ENCODE measurements at regions not wholly inside any gene's neighbourhood (a gene's known extent, or its start where the extent isn't known, plus 50 kb on each side); places are given as distances from the start of the nearest gene placed in this dataset.

DNA sequence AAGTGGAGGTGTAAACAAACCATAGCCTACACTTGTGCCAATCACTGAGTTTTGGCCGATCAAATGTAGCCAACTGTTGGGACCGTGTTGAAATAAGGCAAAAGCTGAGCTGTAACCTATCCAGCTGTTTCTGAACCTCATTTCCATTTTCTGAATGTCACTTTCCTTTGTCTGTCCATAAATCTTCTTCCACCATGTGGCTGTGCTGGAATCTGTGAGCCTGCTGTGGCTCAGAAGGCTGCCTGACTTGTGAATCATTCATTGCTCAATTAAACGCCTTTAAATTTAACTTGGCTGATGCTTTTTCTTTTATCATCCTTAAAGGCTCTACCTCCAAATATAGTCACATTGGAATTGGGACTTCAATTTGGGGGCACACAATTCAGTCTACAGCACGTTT, 203.1 kb upstream of the MPPED2 start:
- DNase-seq: no peak
- no peaks in the 10 kb centered on the region for H3K27me3 ChIP-seq
- intact Hi-C loops (cut with DNase I): no loop called here

DNA sequence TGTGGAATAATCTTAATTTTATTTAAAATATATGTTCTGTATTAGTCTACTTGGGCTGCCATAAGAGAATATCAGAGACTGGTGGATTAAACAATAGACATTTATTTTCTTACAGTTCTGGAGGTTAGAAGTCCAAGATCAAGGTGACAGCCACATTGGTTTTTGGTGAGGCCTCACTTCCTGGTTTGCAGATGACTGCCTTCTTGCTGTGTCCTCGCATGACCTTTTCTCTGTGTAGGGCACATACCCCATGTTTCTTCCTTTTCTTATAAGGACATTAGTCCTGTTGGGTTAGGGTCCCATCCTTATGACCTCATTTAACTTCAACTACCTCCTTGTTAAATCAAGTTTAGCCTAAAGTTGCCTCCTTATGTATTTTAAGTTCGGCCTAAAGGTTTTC, 202.7 kb upstream of the MPPED2 start:
- Histone ChIP-seq H3K4me3 (no peak overlapping the region), H3K4me1 (no peaks in the 10 kb centered on the region), H3K9me3 (peaks cover 0 to 8% of the 10 kb centered on the region in 2 donors), H3K36me3 (no peaks in the 10 kb centered on the region), H3K27me3 (no peaks in the 10 kb centered on the region), H3K27ac (no peak overlapping the region)
- DNase-seq (no peak), ATAC-seq (no peak)
- intact Hi-C loops (cut with DNase I): no loop called here
- TF ChIP-seq, protein P1, sequence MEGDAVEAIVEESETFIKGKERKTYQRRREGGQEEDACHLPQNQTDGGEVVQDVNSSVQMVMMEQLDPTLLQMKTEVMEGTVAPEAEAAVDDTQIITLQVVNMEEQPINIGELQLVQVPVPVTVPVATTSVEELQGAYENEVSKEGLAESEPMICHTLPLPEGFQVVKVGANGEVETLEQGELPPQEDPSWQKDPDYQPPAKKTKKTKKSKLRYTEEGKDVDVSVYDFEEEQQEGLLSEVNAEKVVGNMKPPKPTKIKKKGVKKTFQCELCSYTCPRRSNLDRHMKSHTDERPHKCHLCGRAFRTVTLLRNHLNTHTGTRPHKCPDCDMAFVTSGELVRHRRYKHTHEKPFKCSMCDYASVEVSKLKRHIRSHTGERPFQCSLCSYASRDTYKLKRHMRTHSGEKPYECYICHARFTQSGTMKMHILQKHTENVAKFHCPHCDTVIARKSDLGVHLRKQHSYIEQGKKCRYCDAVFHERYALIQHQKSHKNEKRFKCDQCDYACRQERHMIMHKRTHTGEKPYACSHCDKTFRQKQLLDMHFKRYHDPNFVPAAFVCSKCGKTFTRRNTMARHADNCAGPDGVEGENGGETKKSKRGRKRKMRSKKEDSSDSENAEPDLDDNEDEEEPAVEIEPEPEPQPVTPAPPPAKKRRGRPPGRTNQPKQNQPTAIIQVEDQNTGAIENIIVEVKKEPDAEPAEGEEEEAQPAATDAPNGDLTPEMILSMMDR (IDR thresholded peaks at IDR 0.05): no peak

More for the DNA sequence above, 203.1 kb upstream of the MPPED2 start:
- no peaks in the 10 kb centered on the region for H3K36me3 ChIP-seq
- H3K9me3 ChIP-seq: peaks cover 0 to 8% of the 10 kb centered on the region in 2 donors
- TF ChIP-seq, protein P1 (IDR thresholded peaks at IDR 0.05): no peak
- no peaks in the 10 kb centered on the region for H3K4me1 ChIP-seq
- H3K27ac ChIP-seq: no peak overlapping the region
- peak; percentile 25 for ATAC-seq
- H3K4me3 ChIP-seq: no peak overlapping the region

DNA sequence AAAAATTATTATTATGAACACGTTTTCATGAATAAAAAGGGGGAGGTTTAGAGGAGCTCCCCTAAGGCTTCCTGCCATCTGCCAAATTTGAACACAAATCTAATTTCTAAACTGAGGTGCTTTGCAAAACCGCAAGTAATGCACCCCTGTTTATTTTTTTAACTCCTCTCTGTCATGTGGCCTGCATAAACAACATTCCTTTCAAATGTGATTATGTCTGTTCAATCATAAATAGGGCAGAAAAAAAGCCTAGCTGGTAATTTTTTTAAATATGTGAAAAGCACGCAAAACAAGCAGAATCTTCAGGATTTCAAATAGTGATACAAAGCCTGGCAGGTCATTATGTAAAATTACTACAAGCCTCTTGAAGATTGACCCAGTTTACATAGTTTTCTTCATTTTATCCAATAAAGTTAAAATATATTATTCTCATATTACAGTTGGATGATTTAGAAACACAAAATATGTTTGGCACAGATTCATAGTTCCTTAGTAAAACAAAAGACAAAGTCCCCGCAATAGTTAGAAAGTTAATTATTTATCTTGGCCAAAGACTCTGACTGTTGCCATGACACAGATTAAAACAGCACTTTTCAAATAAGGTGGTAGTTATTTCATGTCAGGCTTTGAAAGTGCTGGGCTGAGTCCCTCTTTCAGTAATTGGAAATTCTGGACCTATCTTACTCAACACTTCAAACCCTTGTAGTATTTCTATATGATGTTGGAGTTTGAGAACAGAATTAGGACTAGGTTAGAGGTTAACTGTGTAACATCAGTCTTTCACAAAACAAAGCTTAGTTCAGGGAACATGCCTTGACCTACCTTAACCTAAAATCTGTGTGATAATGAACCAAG, 200.3 kb upstream of the MPPED2 start:
- intact Hi-C loops (cut with DNase I): no loop called here
- Histone ChIP-seq H3K4me1 (no peaks in the 10 kb centered on the region), H3K9me3 (peaks cover 0 to 8% of the 10 kb centered on the region in 2 donors), H3K27me3 (no peaks in the 10 kb centered on the region), H3K36me3 (no peaks in the 10 kb centered on the region), H3K4me3 (no peak overlapping the region), H3K27ac (no peak overlapping the region)
- TF ChIP-seq, protein P1 (IDR thresholded peaks at IDR 0.05): no peak
- DNase-seq: peak in 2 of 4 donors; percentile 38 to 54
- ATAC-seq: peak; percentile 23

DNA sequence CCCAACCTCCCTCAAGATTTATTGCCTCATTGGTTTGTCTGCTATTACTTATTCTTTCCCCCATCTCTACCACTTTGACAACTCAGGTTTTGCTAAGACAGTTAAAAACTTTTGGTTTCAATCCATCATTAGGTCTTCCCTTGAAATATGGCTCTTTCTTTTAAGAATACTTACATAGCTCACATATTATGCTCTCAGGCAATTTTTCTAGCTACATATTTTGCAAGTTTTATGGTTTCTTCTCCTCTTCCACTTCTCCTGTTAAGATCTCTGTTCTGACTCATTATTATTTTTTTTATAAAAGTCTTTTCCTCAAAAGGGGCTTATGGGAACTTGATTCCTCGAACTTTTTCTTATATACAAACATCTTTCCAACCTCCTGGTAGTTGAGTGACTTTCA, 192.4 kb upstream of the MPPED2 start:
- Histone ChIP-seq H3K27ac (no peak overlapping the region), H3K4me3 (no peak overlapping the region), H3K4me1 (no peaks in the 10 kb centered on the region), H3K9me3 (no peaks in the 10 kb centered on the region), H3K36me3 (no peaks in the 10 kb centered on the region), H3K27me3 (no peaks in the 10 kb centered on the region)
- intact Hi-C loops (cut with DNase I): no loop called here
- ATAC-seq (no peak), DNase-seq (no peak)
- TF ChIP-seq, protein P1 (IDR thresholded peaks at IDR 0.05): no peak

DNA sequence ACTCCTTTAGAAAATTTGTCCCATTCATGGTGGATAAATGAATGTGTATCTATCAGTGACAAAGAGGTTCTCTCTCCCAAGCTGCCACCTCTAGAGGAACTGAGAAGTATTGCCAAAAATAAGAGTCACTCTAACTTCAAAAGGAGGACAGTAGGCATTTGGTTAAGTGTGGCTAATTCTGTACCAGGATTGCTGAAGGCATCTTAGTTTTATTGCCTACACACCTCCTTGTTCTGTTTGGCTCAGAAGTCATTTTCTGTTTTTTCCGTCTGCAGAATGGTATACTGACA, 189.0 kb upstream of the MPPED2 start:
- H3K4me3 ChIP-seq: no peak overlapping the region
- H3K27me3 ChIP-seq: no peaks in the 10 kb centered on the region
- TF ChIP-seq, protein P1 (IDR thresholded peaks at IDR 0.05): no peak
- no peaks in the 10 kb centered on the region for H3K36me3 ChIP-seq
- H3K4me1 ChIP-seq: no peaks in the 10 kb centered on the region
- H3K27ac ChIP-seq: no peak overlapping the region
- intact Hi-C loops (cut with DNase I): no loop called here
- H3K9me3 ChIP-seq: no peaks in the 10 kb centered on the region
- no peak for ATAC-seq
- no peak for DNase-seq

Measured in left lung (tissue), 4 donors.